ENCODE measurements at regions not wholly inside any gene's neighbourhood (a gene's known extent, or its start where the extent isn't known, plus 50 kb on each side); places are given as distances from the start of the nearest gene placed in this dataset.

GRCh38 chr21:28604946-28605537 lies 387.6 kb downstream of the LTN1 start:
- Histone ChIP-seq H3K4me1 (no peaks in the 10 kb centered on the region), H3K27ac (no peak overlapping the region), H3K36me3 (no peaks in the 10 kb centered on the region), H3K27me3 (no peaks in the 10 kb centered on the region), H3K4me3 (no peak overlapping the region), H3K9me3 (peaks cover 0 to 5% (median 2%) of the 10 kb centered on the region in 4 donors)
- no peak for DNase-seq
- TF ChIP-seq POLR2A (IDR thresholded peaks at IDR 0.05), result no peak
- TF ChIP-seq, protein P1, sequence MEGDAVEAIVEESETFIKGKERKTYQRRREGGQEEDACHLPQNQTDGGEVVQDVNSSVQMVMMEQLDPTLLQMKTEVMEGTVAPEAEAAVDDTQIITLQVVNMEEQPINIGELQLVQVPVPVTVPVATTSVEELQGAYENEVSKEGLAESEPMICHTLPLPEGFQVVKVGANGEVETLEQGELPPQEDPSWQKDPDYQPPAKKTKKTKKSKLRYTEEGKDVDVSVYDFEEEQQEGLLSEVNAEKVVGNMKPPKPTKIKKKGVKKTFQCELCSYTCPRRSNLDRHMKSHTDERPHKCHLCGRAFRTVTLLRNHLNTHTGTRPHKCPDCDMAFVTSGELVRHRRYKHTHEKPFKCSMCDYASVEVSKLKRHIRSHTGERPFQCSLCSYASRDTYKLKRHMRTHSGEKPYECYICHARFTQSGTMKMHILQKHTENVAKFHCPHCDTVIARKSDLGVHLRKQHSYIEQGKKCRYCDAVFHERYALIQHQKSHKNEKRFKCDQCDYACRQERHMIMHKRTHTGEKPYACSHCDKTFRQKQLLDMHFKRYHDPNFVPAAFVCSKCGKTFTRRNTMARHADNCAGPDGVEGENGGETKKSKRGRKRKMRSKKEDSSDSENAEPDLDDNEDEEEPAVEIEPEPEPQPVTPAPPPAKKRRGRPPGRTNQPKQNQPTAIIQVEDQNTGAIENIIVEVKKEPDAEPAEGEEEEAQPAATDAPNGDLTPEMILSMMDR (IDR thresholded peaks at IDR 0.05), result no peak

GRCh38 chr21:28602546-28602945 lies 390.1 kb downstream of the LTN1 start:
- Histone ChIP-seq H3K4me3 (no peak overlapping the region), H3K9me3 (peaks cover 0 to 13% (median 3%) of the 10 kb centered on the region in 4 donors), H3K27me3 (no peaks in the 10 kb centered on the region), H3K36me3 (no peaks in the 10 kb centered on the region), H3K27ac (no peak overlapping the region), H3K4me1 (no peaks in the 10 kb centered on the region)
- no peak for DNase-seq
- no peak for TF ChIP-seq POLR2A (IDR thresholded peaks at IDR 0.05)
- TF ChIP-seq, protein P1 (IDR thresholded peaks at IDR 0.05), result no peak

DNA sequence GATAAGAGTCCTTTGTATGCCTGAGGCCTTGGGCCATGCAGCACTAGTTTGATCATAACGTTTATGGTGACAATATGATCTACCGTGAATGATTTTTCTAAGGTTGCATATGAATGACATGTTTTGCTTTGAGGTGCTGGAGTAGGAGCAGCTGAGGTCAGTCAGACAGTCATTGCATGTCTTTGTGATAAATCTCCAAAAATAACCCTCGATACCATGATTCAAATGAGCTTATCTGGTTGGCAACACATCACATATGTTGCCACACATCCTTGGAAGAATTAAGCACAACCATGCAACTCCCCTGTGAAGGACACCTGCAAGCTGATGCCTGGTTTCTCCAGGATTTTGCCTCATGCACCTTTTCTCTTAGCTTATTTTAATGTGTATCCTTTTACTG lies 394.5 kb downstream of the LTN1 start:
- no peak for TF ChIP-seq POLR2A (IDR thresholded peaks at IDR 0.05)
- TF ChIP-seq, protein P1 (IDR thresholded peaks at IDR 0.05), result no peak
- Histone ChIP-seq H3K9me3 (peaks cover 0 to 13% (median 3%) of the 10 kb centered on the region in 4 donors), H3K4me3 (no peak overlapping the region), H3K36me3 (no peaks in the 10 kb centered on the region), H3K4me1 (no peaks in the 10 kb centered on the region), H3K27ac (no peak overlapping the region), H3K27me3 (no peaks in the 10 kb centered on the region)
- DNase-seq, result no peak

GRCh38 chr21:28592205-28592865 lies 400.3 kb downstream of the LTN1 start:
- H3K4me3 ChIP-seq, result no peak overlapping the region
- no peak for DNase-seq
- no peaks in the 10 kb centered on the region for H3K4me1 ChIP-seq
- no peak overlapping the region for H3K27ac ChIP-seq
- H3K27me3 ChIP-seq, result no peaks in the 10 kb centered on the region
- H3K36me3 ChIP-seq, result no peaks in the 10 kb centered on the region
- TF ChIP-seq, protein P1 (IDR thresholded peaks at IDR 0.05), result no peak
- TF ChIP-seq POLR2A (IDR thresholded peaks at IDR 0.05), result no peak
- H3K9me3 ChIP-seq, result no peaks in the 10 kb centered on the region

DNA sequence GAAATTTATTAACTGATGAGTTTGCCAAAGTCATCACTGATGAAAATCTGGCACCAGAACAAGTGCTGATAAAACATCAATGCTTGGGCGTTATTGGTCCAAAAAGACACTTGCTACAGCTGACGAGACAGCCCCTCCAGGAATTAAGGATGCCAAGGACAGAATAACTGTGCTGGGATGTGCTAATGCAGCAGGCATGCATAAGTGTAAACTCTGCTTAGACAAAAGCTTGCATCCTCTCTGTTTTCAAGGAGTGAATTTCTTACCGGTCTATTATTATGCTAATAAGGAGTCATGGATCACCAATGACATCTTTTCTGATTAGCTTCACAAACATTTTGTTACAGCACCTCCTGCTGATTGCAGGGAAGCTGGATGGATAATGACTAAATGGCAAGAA lies 402.0 kb downstream of the LTN1 start:
- no peak overlapping the region for H3K4me3 ChIP-seq
- TF ChIP-seq POLR2A (IDR thresholded peaks at IDR 0.05), result no peak
- TF ChIP-seq, protein P1 (IDR thresholded peaks at IDR 0.05), result no peak
- DNase-seq, result no peak
- no peaks in the 10 kb centered on the region for H3K4me1 ChIP-seq
- H3K27ac ChIP-seq, result no peak overlapping the region
- H3K27me3 ChIP-seq, result no peaks in the 10 kb centered on the region
- H3K36me3 ChIP-seq, result no peaks in the 10 kb centered on the region
- no peaks in the 10 kb centered on the region for H3K9me3 ChIP-seq
